Neural cell (in vitro differentiated cells): ENCODE measurements at regions not wholly inside any gene's neighbourhood (a gene's known extent, or its start where the extent isn't known, plus 50 kb on each side); places are given as distances from the start of the nearest gene placed in this dataset.

Experiments used
- H2AFZ ChIP-seq: fragments of 200-600, 300-800 bp; sonication (generic), shearing (Covaris generic); 2 replicates; pipeline ENCODE4 v1.6.0; 2014; ENCODE audit warnings: low read depth, mild to moderate bottlenecking, antibody characterized with exemption, low read length, moderate library complexity
- H3F3A ChIP-seq: fragments of 200-600 bp; shearing (Covaris generic); 2 replicates; pipeline ENCODE4 v1.6.1; 2016; ENCODE audit warnings: mild to moderate bottlenecking, moderate library complexity, mixed read lengths, antibody characterized with exemption, low read length; ENCODE audit not compliant: insufficient read depth, poor library complexity, severe bottlenecking
- H3K27ac ChIP-seq: fragments of 200-600, 300-800 bp; sonication (generic), shearing (Covaris generic); 2 replicates; pipeline ENCODE4 v1.5.1; 2014; ENCODE audit warnings: mild to moderate bottlenecking, low read length, moderate library complexity
- H3K27me3 ChIP-seq: fragments of 300-800, 200-600 bp; sonication (generic), shearing (Covaris generic); 2 replicates; pipeline ENCODE4 v1.6.0; 2014; ENCODE audit warnings: mild to moderate bottlenecking, low read depth, low read length, moderate library complexity; ENCODE audit not compliant: insufficient read depth
- H3K36me3 ChIP-seq: fragments of 300-800, 200-600 bp; sonication (generic), shearing (Covaris generic); 2 replicates; pipeline ENCODE4 v1.5.1; 2014; ENCODE audit warnings: mild to moderate bottlenecking, antibody characterized with exemption, low read length, moderate library complexity; ENCODE audit not compliant: insufficient read depth
- H3K4me2 ChIP-seq: fragments of 300-800, 200-600 bp; sonication (generic), shearing (Covaris generic); 2 replicates; pipeline ENCODE4 v1.6.0; 2014; ENCODE audit warnings: mild to moderate bottlenecking, low read length
- H3K4me3 ChIP-seq: fragments of 300-800, 200-600 bp; sonication (generic), shearing (Covaris generic); 2 replicates; pipeline ENCODE4 v1.5.1; 2014; ENCODE audit warnings: mild to moderate bottlenecking, low read length, moderate library complexity
- H3K79me2 ChIP-seq: fragments of 200-600 bp; shearing (Covaris generic); replicated peaks from 2 replicates; pipeline ENCODE4 v1.6.0; 2014; ENCODE audit warnings: mild to moderate bottlenecking, low read length, moderate library complexity; ENCODE audit not compliant: insufficient read depth
- H3K9ac ChIP-seq: fragments of 300-800, 200-600 bp; sonication (generic), shearing (Covaris generic); 2 replicates; pipeline ENCODE4 v1.6.1; 2016; ENCODE audit warnings: mild to moderate bottlenecking, low read length, mixed read lengths
- H3K9me2 ChIP-seq: fragments of 200-600 bp; shearing (Covaris generic); 2 replicates; pipeline ENCODE4 v1.6.1; 2016; ENCODE audit warnings: mild to moderate bottlenecking, low read length, mixed read lengths; ENCODE audit not compliant: insufficient read depth
- H3K9me3 ChIP-seq: fragments of 200-600, 300-800 bp; sonication (generic), shearing (Covaris generic); 2 replicates; pipeline ENCODE4 v1.6.1; 2016; ENCODE audit warnings: mild to moderate bottlenecking, mixed run types, low read length, moderate library complexity, mixed read lengths
- H4K20me1 ChIP-seq: fragments of 200-600 bp; shearing (Covaris generic); 2 replicates; pipeline ENCODE4 v1.6.1; 2016; ENCODE audit warnings: mild to moderate bottlenecking, mixed run types; ENCODE audit not compliant: insufficient read depth
- EP300 ChIP-seq: fragments of 450-650 bp; conservative IDR thresholded peaks from 2 replicates; pipeline ENCODE4 v1.6.1; 2014; ENCODE audit warnings: antibody characterized with exemption, mild to moderate bottlenecking, moderate library complexity; ENCODE audit not compliant: poor library complexity, severe bottlenecking
- EZH2 ChIP-seq: fragments of 200-600, 300-800 bp; shearing (Covaris generic), sonication (generic); IDR thresholded peaks from 2 replicates; pipeline ENCODE4 v1.6.1; 2014; ENCODE audit warnings: antibody characterized with exemption, low read length, borderline replicate concordance, mild to moderate bottlenecking; ENCODE audit not compliant: insufficient read depth, poor library complexity, severe bottlenecking
- MXI1 ChIP-seq: fragments of 450-650 bp; conservative IDR thresholded peaks from 2 replicates; pipeline ENCODE4 v1.6.1; 2014; ENCODE audit warnings: antibody characterized with exemption, mild to moderate bottlenecking; ENCODE audit not compliant: poor library complexity, severe bottlenecking
- POLR2AphosphoS5 ChIP-seq: IDR thresholded peaks from 2 replicates; pipeline ENCODE4 v1.6.1; 2012
- RAD21 ChIP-seq: fragments of 450-650 bp; conservative IDR thresholded peaks from 2 replicates; pipeline ENCODE4 v1.6.1; 2014; ENCODE audit warnings: antibody characterized with exemption, mild to moderate bottlenecking, moderate library complexity
- SMC3 ChIP-seq: fragments of 450-650 bp; conservative IDR thresholded peaks from 2 replicates; pipeline ENCODE4 v1.6.1; 2014; ENCODE audit warnings: antibody characterized with exemption, mild to moderate bottlenecking, moderate library complexity; ENCODE audit not compliant: poor library complexity
- TAF1 ChIP-seq: IDR thresholded peaks from 2 replicates; pipeline ENCODE4 v1.6.1; 2012; ENCODE audit warnings: low read depth
- TF ChIP-seq, protein P1 (sequence below): IDR thresholded peaks from 2 replicates; pipeline ENCODE4 v1.6.1; 2012; ENCODE audit warnings: borderline replicate concordance
- TF ChIP-seq, protein P2 (sequence below): fragments of 450-650 bp; IDR thresholded peaks from 2 replicates; pipeline ENCODE4 v1.5.1; 2014; ENCODE audit warnings: antibody characterized with exemption, mild to moderate bottlenecking, moderate library complexity; ENCODE audit not compliant: poor library complexity, severe bottlenecking

DNA sequence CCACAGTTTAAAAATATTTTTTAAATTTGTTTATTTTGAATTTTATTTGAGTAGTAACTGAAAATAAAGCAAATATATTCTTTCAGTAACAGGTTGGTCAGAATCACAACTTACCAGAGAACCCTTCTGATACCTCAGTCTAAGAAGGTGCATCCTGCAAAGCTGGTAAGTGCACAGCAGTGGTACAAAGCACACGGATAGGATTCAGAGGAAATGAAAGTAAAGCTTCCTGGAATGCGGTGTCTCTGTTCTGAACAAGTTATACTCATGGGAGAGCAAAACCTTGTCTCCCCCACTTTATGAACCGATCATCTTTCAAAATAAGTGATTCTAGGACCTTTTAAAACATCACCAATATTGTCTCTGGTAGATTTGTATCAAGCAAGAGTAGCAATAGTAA, 398.3 kb downstream of the TMX3 start:
- Histone ChIP-seq H3K4me3 (no peak overlapping the region), H3K79me2 (no peaks in the 10 kb centered on the region), H3K9me3 (no peaks in the 10 kb centered on the region), H4K20me1 (no peaks in the 10 kb centered on the region), H3K36me3 (no peaks in the 10 kb centered on the region), H3K9me2 (no peaks in the 10 kb centered on the region), H3K9ac (no peak overlapping the region), H3K4me2 (no peak overlapping the region), H3K27ac (no peak overlapping the region), H2AFZ (no peak overlapping the region), H3K27me3 (no peaks in the 10 kb centered on the region), H3F3A (no peaks in the 10 kb centered on the region)
- no peak for TF ChIP-seq EP300
- TF ChIP-seq POLR2AphosphoS5 = no peak
- no peak for TF ChIP-seq RAD21
- TF ChIP-seq, protein P1, sequence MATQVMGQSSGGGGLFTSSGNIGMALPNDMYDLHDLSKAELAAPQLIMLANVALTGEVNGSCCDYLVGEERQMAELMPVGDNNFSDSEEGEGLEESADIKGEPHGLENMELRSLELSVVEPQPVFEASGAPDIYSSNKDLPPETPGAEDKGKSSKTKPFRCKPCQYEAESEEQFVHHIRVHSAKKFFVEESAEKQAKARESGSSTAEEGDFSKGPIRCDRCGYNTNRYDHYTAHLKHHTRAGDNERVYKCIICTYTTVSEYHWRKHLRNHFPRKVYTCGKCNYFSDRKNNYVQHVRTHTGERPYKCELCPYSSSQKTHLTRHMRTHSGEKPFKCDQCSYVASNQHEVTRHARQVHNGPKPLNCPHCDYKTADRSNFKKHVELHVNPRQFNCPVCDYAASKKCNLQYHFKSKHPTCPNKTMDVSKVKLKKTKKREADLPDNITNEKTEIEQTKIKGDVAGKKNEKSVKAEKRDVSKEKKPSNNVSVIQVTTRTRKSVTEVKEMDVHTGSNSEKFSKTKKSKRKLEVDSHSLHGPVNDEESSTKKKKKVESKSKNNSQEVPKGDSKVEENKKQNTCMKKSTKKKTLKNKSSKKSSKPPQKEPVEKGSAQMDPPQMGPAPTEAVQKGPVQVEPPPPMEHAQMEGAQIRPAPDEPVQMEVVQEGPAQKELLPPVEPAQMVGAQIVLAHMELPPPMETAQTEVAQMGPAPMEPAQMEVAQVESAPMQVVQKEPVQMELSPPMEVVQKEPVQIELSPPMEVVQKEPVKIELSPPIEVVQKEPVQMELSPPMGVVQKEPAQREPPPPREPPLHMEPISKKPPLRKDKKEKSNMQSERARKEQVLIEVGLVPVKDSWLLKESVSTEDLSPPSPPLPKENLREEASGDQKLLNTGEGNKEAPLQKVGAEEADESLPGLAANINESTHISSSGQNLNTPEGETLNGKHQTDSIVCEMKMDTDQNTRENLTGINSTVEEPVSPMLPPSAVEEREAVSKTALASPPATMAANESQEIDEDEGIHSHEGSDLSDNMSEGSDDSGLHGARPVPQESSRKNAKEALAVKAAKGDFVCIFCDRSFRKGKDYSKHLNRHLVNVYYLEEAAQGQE = no peak
- no peak for TF ChIP-seq EZH2
- no peak for TF ChIP-seq MXI1
- TF ChIP-seq, protein P2, sequence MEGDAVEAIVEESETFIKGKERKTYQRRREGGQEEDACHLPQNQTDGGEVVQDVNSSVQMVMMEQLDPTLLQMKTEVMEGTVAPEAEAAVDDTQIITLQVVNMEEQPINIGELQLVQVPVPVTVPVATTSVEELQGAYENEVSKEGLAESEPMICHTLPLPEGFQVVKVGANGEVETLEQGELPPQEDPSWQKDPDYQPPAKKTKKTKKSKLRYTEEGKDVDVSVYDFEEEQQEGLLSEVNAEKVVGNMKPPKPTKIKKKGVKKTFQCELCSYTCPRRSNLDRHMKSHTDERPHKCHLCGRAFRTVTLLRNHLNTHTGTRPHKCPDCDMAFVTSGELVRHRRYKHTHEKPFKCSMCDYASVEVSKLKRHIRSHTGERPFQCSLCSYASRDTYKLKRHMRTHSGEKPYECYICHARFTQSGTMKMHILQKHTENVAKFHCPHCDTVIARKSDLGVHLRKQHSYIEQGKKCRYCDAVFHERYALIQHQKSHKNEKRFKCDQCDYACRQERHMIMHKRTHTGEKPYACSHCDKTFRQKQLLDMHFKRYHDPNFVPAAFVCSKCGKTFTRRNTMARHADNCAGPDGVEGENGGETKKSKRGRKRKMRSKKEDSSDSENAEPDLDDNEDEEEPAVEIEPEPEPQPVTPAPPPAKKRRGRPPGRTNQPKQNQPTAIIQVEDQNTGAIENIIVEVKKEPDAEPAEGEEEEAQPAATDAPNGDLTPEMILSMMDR = no peak
- no peak for TF ChIP-seq SMC3
- no peak for TF ChIP-seq TAF1

DNA sequence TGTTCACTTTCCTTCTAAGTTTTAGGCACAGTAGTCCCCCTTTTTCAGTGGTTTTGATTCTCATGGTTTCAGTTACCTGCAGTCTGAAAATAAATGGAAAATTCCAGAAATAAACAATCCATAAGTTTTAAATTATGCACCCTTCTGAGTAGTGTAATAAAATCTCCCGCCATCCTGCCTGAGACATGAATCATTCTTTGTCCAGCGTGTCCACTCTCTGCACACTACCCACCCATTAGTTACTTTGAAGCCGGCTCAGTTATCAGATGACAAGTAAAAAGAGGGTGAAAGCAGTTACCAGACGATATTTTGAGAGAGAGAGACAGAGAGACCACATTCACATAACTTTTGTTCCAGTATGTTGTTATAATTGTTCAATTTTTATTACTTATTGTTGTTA, 400.5 kb downstream of the TMX3 start:
- Histone ChIP-seq H2AFZ (no peak overlapping the region), H3K9me3 (no peaks in the 10 kb centered on the region)

More for the DNA sequence above, 400.5 kb downstream of the TMX3 start:
- H3K4me2 ChIP-seq = no peak overlapping the region
- no peaks in the 10 kb centered on the region for H3F3A ChIP-seq
- H4K20me1 ChIP-seq = no peaks in the 10 kb centered on the region
- TF ChIP-seq POLR2AphosphoS5 (no peak), EZH2 (no peak), EP300 (no peak), TAF1 (no peak)
- TF ChIP-seq, protein P2 = no peak
- no peak overlapping the region for H3K4me3 ChIP-seq
- no peaks in the 10 kb centered on the region for H3K9me2 ChIP-seq
- H3K27ac ChIP-seq = no peak overlapping the region
- no peaks in the 10 kb centered on the region for H3K27me3 ChIP-seq
- H3K9ac ChIP-seq = no peak overlapping the region
- no peaks in the 10 kb centered on the region for H3K79me2 ChIP-seq
- no peaks in the 10 kb centered on the region for H3K36me3 ChIP-seq
